Activated CD4-positive, alpha-beta T cell treated with anti-CD3 and anti-CD28 coated beads, Interleukin-2, amount 10 ng/mL, durations not matched to agents 7 days and 5 days (primary cell): ENCODE measurements at regions not wholly inside any gene's neighbourhood (a gene's known extent, or its start where the extent isn't known, plus 50 kb on each side); places are given as distances from the start of the nearest gene placed in this dataset.
"Not testable (repeated sequence)": the region's sequence is repeated elsewhere in the genome, so short reads cannot be mapped to it uniquely, and the experiment has no call there.

ENCODE experiments used
- CTCF ChIA-PET: fragments of 350-600 bp; sonication (Branson Sonifier 250); formaldehyde crosslinking; loops from one replicate; lab custom pipeline; 2021; ENCODE audit warnings: antibody characterized with exemption; lab: Charles Lee
- POLR2A ChIA-PET: fragments of 350-600 bp; sonication (Branson Sonifier 250); formaldehyde crosslinking; loops from one replicate; lab custom pipeline; 2021; ENCODE audit warnings: antibody characterized with exemption; lab: Charles Lee
- DNase-seq: peaks from one replicate; pipeline ENCODE4 v3.0.0-alpha.2; 2020
- H3K27ac Mint-ChIP-seq: one replicate; pipeline ENCODE4 v1.8.0; 2021; ENCODE audit warnings: mild to moderate bottlenecking, moderate library complexity, mixed read lengths
- H3K27me3 Mint-ChIP-seq: one replicate; pipeline ENCODE4 v1.8.0; 2021; ENCODE audit warnings: mixed read lengths
- H3K36me3 Mint-ChIP-seq: one replicate; pipeline ENCODE4 v1.8.0; 2021; ENCODE audit warnings: low read depth, mixed read lengths
- H3K4me1 Mint-ChIP-seq: one replicate; pipeline ENCODE4 v1.8.0; 2021; ENCODE audit warnings: mixed read lengths
- H3K4me3 Mint-ChIP-seq: one replicate; pipeline ENCODE4 v1.8.0; 2021; ENCODE audit warnings: mild to moderate bottlenecking, moderate library complexity, mixed read lengths
- H3K9me3 Mint-ChIP-seq: one replicate; pipeline ENCODE4 v1.8.0; 2021; ENCODE audit warnings: mixed read lengths

DNA sequence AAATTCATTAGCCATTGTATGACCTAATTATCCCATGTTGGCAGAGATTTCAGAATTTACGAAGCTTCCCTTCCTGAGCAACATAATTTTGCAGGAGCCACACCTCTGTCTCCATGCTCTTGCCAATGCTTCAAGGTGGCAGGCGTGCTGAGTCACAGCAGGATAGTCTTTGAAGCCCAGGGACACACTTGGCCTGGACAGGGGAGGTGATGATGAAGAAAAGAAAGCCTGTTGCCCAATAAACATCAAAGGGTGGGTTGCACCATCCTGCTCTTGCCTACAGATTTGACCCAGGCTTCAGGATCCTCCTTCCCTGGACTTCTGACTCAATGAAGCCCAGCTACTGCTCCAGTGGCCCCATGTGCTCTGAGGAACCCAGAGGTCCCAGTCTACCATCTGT is 117.1 kb downstream of the MINAR1 start:
- ChIA-PET POLR2A (no interaction called here), CTCF (no interaction called here)
- no peak overlapping the region for H3K27ac Mint-ChIP-seq
- peaks cover 7% of the 10 kb centered on the region for H3K27me3 Mint-ChIP-seq
- no peak for DNase-seq
- no peaks in the 10 kb centered on the region for H3K4me1 Mint-ChIP-seq
- H3K9me3 Mint-ChIP-seq, result no peaks in the 10 kb centered on the region
- H3K4me3 Mint-ChIP-seq, result no peak overlapping the region
- H3K36me3 Mint-ChIP-seq, result no peaks in the 10 kb centered on the region

DNA sequence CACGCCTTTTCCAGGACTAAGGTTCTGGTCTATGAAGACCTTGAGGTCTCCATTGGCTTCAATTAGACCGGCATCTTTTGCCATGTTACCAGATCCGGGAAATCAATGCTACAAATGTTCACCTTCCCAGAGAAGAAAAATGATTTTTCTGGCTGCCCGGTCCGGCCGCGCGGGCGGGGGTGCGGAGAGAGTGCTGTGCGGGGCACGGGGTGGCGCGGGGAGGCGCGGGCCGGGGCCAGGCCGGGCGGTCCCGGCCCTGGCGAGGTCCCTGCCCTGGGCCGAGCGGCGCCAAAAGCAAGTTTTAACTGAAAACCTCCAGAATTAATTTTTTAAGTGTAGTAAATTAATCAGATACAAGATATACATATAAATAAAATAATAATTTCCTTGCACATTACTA is 128.2 kb downstream of the MINAR1 start:
- peaks cover 5% of the 10 kb centered on the region for H3K9me3 Mint-ChIP-seq
- no peaks in the 10 kb centered on the region for H3K36me3 Mint-ChIP-seq
- no peak overlapping the region for H3K4me3 Mint-ChIP-seq
- H3K4me1 Mint-ChIP-seq, result no peaks in the 10 kb centered on the region
- no peak overlapping the region for H3K27ac Mint-ChIP-seq
- no peak for DNase-seq
- CTCF ChIA-PET, result no interaction called here
- H3K27me3 Mint-ChIP-seq, result peaks cover 11% of the 10 kb centered on the region
- POLR2A ChIA-PET, result no interaction called here

GRCh38 chr15:79561982-79562381 is 129.8 kb downstream of the MINAR1 start:
- POLR2A ChIA-PET, result no interaction called here
- peaks cover 5% of the 10 kb centered on the region for H3K9me3 Mint-ChIP-seq

GRCh38 chr15:79562403-79562815 is 130.3 kb downstream of the MINAR1 start:
- peaks cover 5% of the 10 kb centered on the region for H3K9me3 Mint-ChIP-seq
- peaks cover 13% of the 10 kb centered on the region for H3K27me3 Mint-ChIP-seq
- CTCF ChIA-PET, result no interaction called here
- H3K4me1 Mint-ChIP-seq, result no peaks in the 10 kb centered on the region
- POLR2A ChIA-PET, result no interaction called here
- H3K36me3 Mint-ChIP-seq, result no peaks in the 10 kb centered on the region
- H3K4me3 Mint-ChIP-seq, result no peak overlapping the region
- H3K27ac Mint-ChIP-seq, result no peak overlapping the region
- no peak for DNase-seq

More at GRCh38 chr15:79561982-79562381, 129.8 kb downstream of the MINAR1 start:
- H3K4me3 Mint-ChIP-seq, result no peak overlapping the region
- peaks cover 11% of the 10 kb centered on the region for H3K27me3 Mint-ChIP-seq
- no peak for DNase-seq
- CTCF ChIA-PET, result interaction anchor here (0.5 kb wide), 1 partner anchor 312 kb away, joined by 3 read pairs; no protein-coding TSS in a partner anchor
- H3K27ac Mint-ChIP-seq, result no peak overlapping the region
- H3K36me3 Mint-ChIP-seq, result no peaks in the 10 kb centered on the region
- no peaks in the 10 kb centered on the region for H3K4me1 Mint-ChIP-seq

- Mint-ChIP-seq H3K27me3 (peaks cover 16% of the 10 kb centered on the region), H3K36me3 (no peaks in the 10 kb centered on the region), H3K9me3 (peaks cover 5% of the 10 kb centered on the region), H3K4me1 (no peaks in the 10 kb centered on the region), H3K27ac (no peak overlapping the region), H3K4me3 (no peak overlapping the region)
- ChIA-PET POLR2A (no interaction called here), CTCF (no interaction called here)
- no peak for DNase-seq
Observed at GRCh38 chr15:79562899-79563298, 130.8 kb downstream of the MINAR1 start.

DNA sequence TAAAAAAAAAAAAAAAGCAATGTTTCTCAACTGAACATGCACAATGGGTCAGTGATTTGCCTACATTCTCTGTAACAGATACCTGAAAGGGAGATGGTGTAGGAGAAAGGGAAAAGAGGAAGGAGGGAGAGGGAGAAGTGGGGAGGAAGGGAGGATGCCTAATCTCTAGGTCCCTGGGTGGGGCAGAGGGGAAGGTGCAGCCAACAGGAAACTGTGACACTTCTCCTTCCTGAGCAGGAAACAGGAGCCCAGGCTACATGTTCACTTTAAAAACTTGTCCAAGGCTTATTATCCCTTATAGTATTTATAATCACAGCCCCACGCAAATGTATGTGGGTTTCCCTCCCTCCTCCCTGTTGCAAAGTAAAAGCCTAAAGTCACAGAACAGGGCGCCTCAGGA is 137.9 kb downstream of the MINAR1 start:
- no peak for DNase-seq
- peaks cover 15% of the 10 kb centered on the region for H3K27me3 Mint-ChIP-seq
- peaks cover 3% of the 10 kb centered on the region for H3K4me1 Mint-ChIP-seq
- no peak overlapping the region for H3K4me3 Mint-ChIP-seq
- H3K36me3 Mint-ChIP-seq, result no peaks in the 10 kb centered on the region
- no peaks in the 10 kb centered on the region for H3K9me3 Mint-ChIP-seq
- CTCF ChIA-PET, result no interaction called here
- no peak overlapping the region for H3K27ac Mint-ChIP-seq
- POLR2A ChIA-PET, result no interaction called here

- DNase-seq, result no peak
- POLR2A ChIA-PET, result no interaction called here
- CTCF ChIA-PET, result interaction anchor here (0.8 kb wide), 1 partner anchor 33 kb away, joined by 3 read pairs; no protein-coding TSS in a partner anchor
- Mint-ChIP-seq H3K27ac (no peak overlapping the region), H3K4me3 (no peak overlapping the region), H3K4me1 (peaks cover 3% of the 10 kb centered on the region), H3K36me3 (no peaks in the 10 kb centered on the region), H3K27me3 (peaks cover 12% of the 10 kb centered on the region), H3K9me3 (no peaks in the 10 kb centered on the region)
Observed at GRCh38 chr15:79572691-79573404, 140.7 kb downstream of the MINAR1 start.

DNA sequence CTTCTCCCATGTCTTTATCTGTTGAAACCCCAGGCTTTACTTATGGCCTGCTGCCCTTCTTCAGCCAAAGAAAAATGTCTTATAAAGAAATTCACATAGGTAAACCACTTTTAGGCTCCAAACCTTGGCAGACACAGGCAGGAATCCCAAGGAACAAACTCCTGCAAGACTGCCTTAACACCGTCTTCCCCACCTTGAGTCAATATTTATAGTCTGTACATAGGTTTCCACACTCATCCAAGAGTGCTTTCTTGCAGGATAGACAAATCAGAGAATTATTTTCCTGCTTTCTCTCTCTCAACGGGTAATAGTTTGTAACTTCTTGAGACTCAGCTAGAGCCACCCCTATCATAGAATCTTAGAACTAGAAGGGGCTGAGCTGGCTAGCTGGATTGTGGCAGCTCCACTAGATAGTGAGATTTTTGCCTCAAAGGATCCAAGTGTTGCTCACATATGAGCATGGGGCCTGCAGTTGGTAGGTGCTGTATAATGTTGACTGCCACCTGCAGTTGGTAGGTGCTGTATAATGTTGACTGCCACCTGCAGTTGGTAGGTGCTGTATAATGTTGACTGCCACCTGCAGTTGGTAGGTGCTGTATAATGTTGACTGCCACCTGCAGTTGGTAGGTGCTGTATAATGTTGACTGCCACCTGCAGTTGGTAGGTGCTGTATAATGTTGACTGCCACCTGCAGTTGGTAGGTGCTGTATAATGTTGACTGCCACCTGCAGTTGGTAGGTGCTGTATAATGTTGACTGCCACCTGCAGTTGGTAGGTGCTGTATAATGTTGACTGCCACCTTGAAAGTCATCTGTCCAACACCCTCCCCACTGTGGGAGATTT is 142.5 kb downstream of the MINAR1 start:
- DNase-seq, H3K9me3 Mint-ChIP-seq, POLR2A ChIA-PET, H3K4me3 Mint-ChIP-seq, CTCF ChIA-PET, H3K27ac Mint-ChIP-seq, H3K4me1 Mint-ChIP-seq, H3K36me3 Mint-ChIP-seq: not testable (repeated sequence)
- H3K27me3 Mint-ChIP-seq, result peaks cover 12% of the 10 kb centered on the region

GRCh38 chr15:79582650-79583049 is 150.5 kb downstream of the MINAR1 start:
- CTCF ChIA-PET, result no interaction called here
- no peak overlapping the region for H3K27ac Mint-ChIP-seq

GRCh38 chr15:79592126-79592525 is 160.0 kb downstream of the MINAR1 start:
- POLR2A ChIA-PET, result no interaction called here
- no peak overlapping the region for H3K27ac Mint-ChIP-seq
- peaks cover 4% of the 10 kb centered on the region for H3K4me1 Mint-ChIP-seq
- no peak overlapping the region for H3K4me3 Mint-ChIP-seq
- CTCF ChIA-PET, result interaction anchor here (1.6 kb wide), 1 partner anchor 24 kb away, joined by 3 read pairs; no protein-coding TSS in a partner anchor
- peaks cover 11% of the 10 kb centered on the region for H3K27me3 Mint-ChIP-seq
- H3K9me3 Mint-ChIP-seq, result no peaks in the 10 kb centered on the region
- H3K36me3 Mint-ChIP-seq, result no peaks in the 10 kb centered on the region
- DNase-seq, result no peak

More at GRCh38 chr15:79582650-79583049, 150.5 kb downstream of the MINAR1 start:
- no peak overlapping the region for H3K4me3 Mint-ChIP-seq
- H3K4me1 Mint-ChIP-seq, result no peaks in the 10 kb centered on the region
- no peaks in the 10 kb centered on the region for H3K9me3 Mint-ChIP-seq
- peaks cover 44% of the 10 kb centered on the region for H3K27me3 Mint-ChIP-seq
- no peak for DNase-seq
- H3K36me3 Mint-ChIP-seq, result no peaks in the 10 kb centered on the region
- POLR2A ChIA-PET, result no interaction called here

GRCh38 chr15:79593119-79593869 is 161.2 kb downstream of the MINAR1 start:
- no peak for DNase-seq

DNA sequence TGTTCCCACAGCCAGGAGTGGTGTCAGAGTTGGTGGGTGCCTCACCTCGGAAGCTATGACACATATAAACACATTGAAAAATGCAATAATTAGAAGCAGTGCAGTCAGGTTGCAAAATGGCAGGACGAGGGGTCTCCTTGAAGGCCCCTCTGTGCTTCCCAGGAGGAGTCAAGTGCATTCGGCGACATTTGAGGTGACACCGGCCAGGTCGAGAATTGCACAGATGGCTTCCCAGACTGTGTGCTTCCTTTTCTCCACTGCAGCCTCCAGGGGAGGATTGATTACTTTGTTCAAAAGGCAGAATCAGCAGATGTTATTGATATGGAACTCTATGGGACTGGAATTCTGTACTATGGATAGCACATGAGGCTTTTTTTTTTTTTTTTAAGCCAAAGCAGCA is 163.2 kb downstream of the MINAR1 start:
- no peaks in the 10 kb centered on the region for H3K27me3 Mint-ChIP-seq
- ChIA-PET POLR2A (no interaction called here), CTCF (interaction anchor here (0.7 to 1.4 kb wide), 9 partner anchors 9 to 285 kb away, joined by 3 to 10 read pairs (median 6); partner anchors contain the start of gene TMED3)
- no peak overlapping the region for H3K27ac Mint-ChIP-seq
- H3K9me3 Mint-ChIP-seq, result no peaks in the 10 kb centered on the region
- H3K36me3 Mint-ChIP-seq, result no peaks in the 10 kb centered on the region
- H3K4me1 Mint-ChIP-seq, result peaks cover 4% of the 10 kb centered on the region
- no peak overlapping the region for H3K4me3 Mint-ChIP-seq
- DNase-seq, result no peak

More at GRCh38 chr15:79593119-79593869, 161.2 kb downstream of the MINAR1 start:
- Mint-ChIP-seq H3K27me3 (peaks cover 5% of the 10 kb centered on the region), H3K4me1 (peaks cover 4% of the 10 kb centered on the region), H3K9me3 (no peaks in the 10 kb centered on the region), H3K4me3 (no peak overlapping the region), H3K36me3 (no peaks in the 10 kb centered on the region), H3K27ac (no peak overlapping the region)
- ChIA-PET POLR2A (no interaction called here), CTCF (interaction anchor here (1.6 kb wide), 1 partner anchor 25 kb away, joined by 3 read pairs; no protein-coding TSS in a partner anchor)
